ENCODE measurements at regions not wholly inside any gene's neighbourhood (a gene's known extent, or its start where the extent isn't known, plus 50 kb on each side); places are given as distances from the start of the nearest gene placed in this dataset.
"Not testable (repeated sequence)": the region's sequence is repeated elsewhere in the genome, so short reads cannot be mapped to it uniquely, and the experiment has no call there.

- not testable (repeated sequence) for DNase-seq
Observed at GRCh38 chr12:58426437-58426836, 485.1 kb downstream of the ATP23 start.

- DNase-seq: no peak
Observed at GRCh38 chr12:58433959-58434358, 486.3 kb downstream of the LRIG3 start.

GRCh38 chr12:58434726-58435125 is 485.6 kb downstream of the LRIG3 start:
- DNase-seq: no peak

GRCh38 chr12:58435647-58436046 is 484.7 kb downstream of the LRIG3 start:
- no peak for DNase-seq

GRCh38 chr12:58441483-58441882 is 478.8 kb downstream of the LRIG3 start:
- no peak for DNase-seq

- DNase-seq: peak in 1 of 2 experiments; percentile 21
Observed at GRCh38 chr12:58443273-58443980, 476.9 kb downstream of the LRIG3 start.

- DNase-seq: no peak
Observed at GRCh38 chr12:58443981-58444371, 476.3 kb downstream of the LRIG3 start.

GRCh38 chr12:58450868-58451482 is 469.3 kb downstream of the LRIG3 start:
- DNase-seq: no peak

GRCh38 chr12:58452546-58452945 is 467.8 kb downstream of the LRIG3 start:
- DNase-seq: no peak

- no peak for DNase-seq
Observed at GRCh38 chr12:58453306-58453705, 467.0 kb downstream of the LRIG3 start.

GRCh38 chr12:58455136-58455535 is 465.2 kb downstream of the LRIG3 start:
- no peak for DNase-seq

GRCh38 chr12:58458102-58458501 is 462.2 kb downstream of the LRIG3 start:
- DNase-seq: no peak

- no peak for DNase-seq
Observed at GRCh38 chr12:58459191-58459590, 461.1 kb downstream of the LRIG3 start.

GRCh38 chr12:58463051-58463450 is 457.3 kb downstream of the LRIG3 start:
- DNase-seq: no peak

GRCh38 chr12:58465418-58465817 is 454.9 kb downstream of the LRIG3 start:
- no peak for DNase-seq

GRCh38 chr12:58470266-58471010 is 449.9 kb downstream of the LRIG3 start:
- no peak for DNase-seq

GRCh38 chr12:58479401-58479800 is 440.9 kb downstream of the LRIG3 start:
- peak in 1 of 2 experiments; percentile 63 for DNase-seq

- no peak for DNase-seq
Observed at GRCh38 chr12:58481811-58482210, 438.5 kb downstream of the LRIG3 start.

- DNase-seq: no peak
Observed at GRCh38 chr12:58487255-58487654, 433.0 kb downstream of the LRIG3 start.

GRCh38 chr12:58487678-58488161 is 432.6 kb downstream of the LRIG3 start:
- DNase-seq: no peak

- no peak for DNase-seq
Observed at GRCh38 chr12:58489394-58489793, 430.9 kb downstream of the LRIG3 start.

GRCh38 chr12:58491306-58491705 is 429.0 kb downstream of the LRIG3 start:
- DNase-seq: no peak

- DNase-seq: no peak
Observed at GRCh38 chr12:58496411-58497190, 423.7 kb downstream of the LRIG3 start.

Measured in NCI-H446 (cell line).